ENCODE measurements at regions not wholly inside any gene's neighbourhood (a gene's known extent, or its start where the extent isn't known, plus 50 kb on each side); places are given as distances from the start of the nearest gene placed in this dataset.
"Not testable (repeated sequence)": the region's sequence is repeated elsewhere in the genome, so short reads cannot be mapped to it uniquely, and the experiment has no call there.

DNA sequence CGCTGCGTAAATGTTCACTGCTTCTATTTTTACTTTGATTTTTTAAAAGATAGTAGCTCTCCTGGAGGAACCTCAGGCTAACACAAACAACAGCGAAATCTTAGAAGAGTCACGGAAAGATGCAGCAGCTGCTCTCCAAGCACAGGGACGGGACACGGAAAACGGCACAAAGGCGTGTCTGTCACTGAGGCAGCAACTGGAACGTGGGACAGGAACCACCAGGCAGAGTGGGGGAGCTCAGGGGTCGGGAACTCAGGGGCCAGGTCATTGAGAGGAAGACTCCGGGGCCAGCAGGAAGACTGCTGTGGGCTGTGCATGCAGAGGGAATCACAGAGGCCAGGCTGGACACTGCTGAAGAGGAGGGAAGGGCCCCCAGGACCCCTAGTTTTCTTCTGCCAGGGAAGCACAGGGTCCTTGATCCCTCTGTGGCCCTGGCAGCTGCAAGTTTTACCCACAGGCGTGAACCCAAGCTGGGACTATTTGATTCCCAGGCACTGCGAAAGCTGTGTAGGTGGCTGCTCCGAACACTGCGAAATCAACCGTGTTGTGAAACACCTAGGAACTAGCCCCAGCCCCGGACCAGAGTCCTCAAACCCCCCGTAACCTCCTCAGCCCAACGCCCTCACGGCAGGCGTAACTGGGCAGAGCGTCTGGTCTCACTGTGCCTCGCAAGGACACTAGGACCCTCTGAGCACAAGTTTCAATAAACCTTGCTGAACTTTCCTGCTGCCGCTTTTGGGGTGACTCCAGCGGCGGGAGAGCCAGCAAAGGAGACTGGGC lies 263.0 kb downstream of the EIPR1 start:
- no peak for DNase-seq

DNA sequence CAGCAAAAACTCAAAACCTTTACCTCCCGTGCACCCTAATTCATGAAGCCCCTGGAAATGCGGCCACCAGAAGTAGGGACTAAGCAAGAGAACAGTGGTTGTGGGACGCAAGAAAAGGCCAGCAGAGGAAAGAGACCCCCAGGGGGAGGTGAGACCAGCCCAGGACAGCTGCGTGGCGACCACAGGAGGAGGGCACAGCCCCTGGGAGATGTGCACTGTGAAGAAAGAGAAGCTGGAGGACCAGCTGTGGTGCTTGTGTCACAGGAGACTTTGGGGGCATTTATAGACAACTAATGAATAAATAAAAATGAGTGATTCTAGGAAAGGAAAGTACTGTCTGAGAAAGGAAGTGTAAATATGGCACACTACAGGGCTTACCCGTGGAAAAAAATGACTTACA lies 263.8 kb downstream of the EIPR1 start:
- DNase-seq, result no peak

DNA sequence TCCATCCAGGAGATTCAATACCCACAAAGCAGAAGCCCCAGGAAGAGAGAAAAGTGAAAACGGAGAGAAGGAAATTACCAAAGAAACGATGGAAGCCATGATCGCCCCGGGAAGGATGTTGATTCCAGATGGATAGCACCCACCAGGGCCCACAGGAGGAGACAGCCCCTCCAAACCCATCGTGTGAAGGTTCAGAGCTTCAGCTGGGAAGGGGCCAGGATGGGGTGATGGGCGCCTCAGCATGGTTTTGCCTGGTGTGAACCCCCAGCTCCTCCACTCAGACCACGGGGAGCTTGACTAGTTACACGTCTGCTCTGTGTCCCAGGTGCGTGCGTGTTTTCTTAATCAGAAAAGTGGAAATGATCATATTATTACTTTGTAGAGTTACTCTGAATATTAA lies 264.5 kb downstream of the EIPR1 start:
- DNase-seq, result no peak

DNA sequence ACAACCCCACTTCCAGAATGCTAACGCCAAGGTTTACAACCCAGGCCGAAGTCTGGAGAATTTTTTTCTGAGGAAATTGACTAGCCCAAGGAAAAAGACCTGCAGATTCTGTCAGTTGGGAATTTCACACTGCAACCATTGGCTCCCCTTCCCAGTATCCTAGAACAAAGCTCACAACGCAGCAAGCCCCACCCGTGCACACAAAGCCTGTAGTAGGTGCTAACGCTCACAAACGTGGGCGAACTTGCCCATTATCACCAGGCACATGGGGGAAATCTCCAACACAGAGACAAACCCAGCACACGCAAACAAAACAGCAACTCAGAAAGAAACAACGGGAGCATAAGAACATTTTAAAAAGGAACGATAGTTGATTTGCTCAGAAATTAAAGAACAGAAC lies 265.1 kb downstream of the EIPR1 start:
- no peak for DNase-seq

DNA sequence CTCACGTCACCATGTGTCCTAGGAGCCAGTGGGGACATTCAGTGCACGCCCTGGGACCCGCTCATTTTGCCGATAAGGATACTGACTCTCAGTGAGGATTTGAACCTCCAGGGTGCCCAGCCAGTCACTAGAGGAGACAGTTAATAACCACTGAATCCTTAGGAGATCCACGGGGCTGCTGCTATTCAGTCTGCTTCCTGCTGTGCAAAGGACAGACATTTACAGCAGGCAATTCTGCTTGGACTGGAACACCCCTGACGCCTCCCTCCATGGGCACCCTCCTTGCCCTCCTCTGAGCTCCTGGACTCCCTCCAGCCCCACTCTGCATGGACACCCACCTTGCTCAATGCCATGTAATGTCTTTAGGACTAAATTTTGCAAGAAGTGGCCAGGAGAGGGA lies 265.5 kb downstream of the EIPR1 start:
- no peak for DNase-seq

DNA sequence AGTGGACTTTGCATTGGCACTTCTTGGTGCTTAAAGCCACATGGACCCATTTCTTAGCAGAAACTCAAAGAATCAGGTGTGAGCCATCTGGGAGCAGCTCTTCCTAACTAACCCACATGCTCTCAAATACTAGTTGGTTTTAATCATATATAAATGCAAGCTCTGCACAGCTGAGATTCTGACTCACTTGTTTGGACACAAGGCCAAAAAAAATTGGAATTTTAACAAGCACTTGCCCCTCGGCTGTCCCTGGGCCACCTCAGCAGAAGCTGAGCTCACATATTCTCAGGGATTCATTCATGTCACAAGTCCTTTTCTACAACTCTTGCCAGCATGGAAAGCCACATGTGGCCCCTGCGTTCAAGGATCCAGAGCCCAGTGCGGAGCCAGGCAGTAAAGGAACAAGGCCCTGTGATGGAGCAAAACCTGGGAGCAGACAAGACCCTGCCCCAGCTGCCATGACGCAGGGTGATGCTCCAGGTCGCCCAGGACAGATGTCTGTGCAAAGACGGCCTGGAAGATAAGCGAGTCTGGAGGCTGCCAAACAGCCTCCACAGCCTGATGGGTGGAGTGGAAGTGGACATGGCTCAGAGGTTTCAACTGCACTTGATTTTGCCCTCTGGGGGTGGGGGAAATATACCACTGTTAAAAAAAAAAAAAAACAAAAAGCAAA lies 266.5 kb downstream of the EIPR1 start:
- no peak for DNase-seq

DNA sequence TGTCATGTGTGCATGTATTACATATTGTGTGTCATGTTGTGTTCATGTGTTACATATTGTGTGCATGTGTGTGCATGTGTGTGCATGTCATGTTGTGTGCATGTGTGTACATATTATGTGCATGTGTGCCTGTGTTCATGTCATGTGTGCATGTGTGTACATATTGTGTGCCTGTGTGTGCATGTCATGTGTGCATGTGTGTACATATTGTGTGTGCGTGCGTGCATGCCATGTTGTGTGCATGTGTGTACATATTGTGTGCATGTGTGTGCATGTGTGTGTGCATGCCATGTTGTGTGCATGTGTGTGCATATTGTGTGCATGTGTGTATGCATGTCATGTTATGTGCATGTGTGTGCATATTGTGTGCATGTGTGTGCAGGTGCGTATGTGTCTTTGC lies 267.1 kb downstream of the EIPR1 start:
- DNase-seq, result no peak

DNA sequence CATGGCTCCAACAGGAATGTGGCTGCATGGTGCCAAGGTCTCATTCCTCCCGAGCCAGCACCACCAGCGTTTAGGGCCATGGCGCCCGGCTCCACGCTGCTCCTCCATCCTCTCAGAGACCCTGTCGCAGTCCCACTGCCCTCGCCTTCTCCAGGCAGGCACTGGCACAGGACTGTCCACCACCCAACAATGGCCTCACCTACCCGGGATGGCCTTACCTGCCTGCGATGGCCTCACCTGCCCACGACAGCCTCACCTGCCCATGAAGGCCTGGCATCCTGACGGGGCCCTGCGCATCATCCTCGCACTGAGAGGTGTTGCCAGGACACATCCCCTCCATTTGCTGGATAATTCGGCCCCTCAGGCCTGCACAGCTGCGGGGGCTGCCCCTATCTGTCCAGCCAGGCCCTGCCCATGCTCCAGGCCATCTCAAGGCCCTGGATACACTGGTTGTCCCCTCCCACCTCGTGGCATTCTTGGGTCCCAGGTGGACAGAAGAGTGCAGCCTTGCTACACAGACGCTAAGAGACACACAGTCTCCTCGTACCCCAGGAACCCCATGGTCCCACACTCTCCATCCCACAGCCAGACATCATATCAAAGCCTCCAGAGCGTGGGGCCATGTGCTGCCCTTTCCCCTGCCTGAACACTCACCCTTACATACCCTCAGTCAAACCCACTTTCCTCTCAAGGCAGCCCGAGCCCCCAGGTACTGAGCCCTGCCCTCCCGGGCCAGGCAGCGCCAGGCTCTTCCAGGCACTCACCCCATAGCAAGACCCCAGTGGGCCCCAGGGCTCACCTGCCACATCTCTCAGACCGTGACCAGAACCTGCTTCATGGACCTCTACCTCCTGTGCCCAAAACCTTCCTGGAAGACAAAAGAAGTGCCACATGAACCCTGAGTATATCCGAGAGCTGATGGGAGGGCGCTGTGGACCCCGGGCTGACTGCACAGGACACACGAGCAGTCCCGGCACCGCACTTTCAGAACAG lies 268.6 kb downstream of the EIPR1 start:
- no peak for DNase-seq

DNA sequence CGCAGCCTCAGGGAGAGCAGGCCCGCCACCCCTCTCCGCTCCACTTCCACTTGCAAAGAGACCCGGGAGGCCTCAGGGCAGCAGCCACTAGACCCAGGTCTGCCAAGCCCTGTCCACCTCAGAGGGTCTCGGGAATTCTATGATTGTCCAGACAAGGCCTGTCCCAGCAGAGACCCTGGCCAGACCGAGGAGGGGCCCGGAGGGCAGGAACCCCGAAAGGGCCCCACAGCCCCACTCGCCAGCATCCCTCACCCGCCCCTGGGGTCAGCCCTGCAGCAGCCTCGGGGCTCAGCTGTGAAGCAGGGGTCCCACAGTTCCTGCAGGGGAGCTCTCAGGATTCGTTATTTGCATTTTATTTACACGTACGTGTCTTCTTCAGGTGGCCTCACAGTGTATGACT lies 269.5 kb downstream of the EIPR1 start:
- DNase-seq, result no peak

DNA sequence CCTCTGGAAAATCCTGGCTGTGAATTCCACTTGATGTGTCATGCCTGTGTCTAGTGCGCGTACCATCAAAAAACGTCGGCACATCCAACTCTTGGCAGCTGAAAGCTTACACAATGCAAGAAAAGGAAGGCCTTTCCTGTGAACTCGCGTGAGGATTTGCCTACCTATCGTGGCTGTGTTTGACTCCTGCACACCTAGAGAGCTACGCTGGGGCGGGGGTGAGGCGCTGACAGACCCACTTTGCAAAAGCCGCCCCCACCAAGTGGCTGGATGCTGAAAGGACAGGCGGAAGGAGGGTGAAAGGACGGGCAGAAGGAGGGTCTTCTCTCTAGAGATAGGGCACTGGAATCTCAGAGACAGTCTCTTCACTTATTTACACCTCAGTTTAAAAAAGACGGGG lies 270.1 kb downstream of the EIPR1 start:
- DNase-seq, result no peak

DNA sequence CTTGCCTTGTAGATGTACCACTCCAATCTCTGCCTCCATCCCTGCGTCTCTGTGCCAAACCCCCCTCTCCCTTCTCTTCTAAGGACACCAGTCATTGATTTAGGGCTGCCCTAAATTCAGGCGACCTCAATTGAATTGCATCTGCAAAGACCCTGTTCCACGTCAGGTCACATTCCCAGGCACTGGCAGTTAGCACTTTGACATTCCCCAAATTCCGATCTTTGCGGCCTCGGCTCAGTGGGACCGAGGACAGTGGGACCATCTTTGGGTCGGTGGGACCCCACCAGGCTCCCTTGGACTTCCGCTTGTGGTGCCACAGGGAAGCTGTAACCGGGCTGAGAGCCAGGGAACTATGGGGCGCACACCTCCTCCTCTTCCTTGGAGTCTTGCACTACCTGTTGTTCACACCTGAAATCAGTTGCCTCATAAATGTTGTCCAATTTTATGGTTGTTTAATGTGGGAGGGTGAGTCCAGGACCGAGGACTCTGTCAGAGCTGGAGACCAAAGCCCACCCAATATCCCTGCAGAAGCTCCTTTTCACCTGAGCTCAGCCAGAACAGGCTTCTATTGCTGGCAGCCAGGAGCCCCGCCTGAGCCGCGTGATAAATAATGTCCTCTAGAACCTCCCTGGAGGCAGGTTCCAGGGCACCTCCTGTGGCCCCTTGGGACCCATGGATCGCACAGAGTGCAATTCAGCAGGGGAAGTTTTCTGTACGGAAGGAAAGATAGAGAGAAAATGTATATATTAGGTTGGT lies 271.6 kb downstream of the EIPR1 start:
- DNase-seq, result no peak

DNA sequence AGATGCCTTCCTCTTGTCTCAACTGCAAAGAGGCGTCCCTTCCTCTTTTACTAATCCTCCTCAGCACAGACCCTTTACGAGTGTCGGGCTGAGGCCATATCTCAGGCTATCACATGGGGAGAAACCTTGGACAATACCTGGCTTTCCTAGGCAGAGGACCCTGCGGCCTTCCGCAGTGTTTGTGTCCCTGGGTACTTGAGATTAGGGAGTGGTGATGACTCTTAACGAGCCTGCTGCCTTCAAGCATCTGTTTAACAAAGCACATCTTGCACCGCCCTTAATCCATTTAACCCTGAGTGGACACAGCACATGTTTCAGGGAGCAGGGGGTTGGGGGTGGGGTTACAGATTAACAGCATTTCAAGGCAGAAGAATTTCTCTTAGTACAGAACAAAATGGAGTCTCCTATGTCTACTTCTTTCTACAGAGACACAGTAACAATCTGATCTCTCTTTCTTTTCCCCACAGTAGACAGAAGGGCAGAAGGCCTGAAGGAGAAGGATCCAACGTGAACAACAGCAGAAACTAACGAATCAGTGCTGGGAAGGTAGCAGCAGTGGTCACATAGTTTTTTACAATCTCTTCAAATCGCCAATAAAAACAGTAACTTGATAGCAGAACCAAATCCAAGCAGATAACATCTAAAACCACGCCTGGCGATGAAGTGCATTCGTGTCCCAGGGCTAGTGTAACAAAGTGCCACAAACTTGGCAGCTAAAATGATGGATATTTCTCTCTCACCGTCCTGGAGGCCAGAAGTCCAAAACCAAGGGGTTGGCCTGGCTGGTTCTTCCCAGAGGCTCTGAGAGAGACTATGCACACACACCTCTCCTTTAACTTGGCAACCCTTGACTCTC lies 272.4 kb downstream of the EIPR1 start:
- not testable (repeated sequence) for DNase-seq

DNA sequence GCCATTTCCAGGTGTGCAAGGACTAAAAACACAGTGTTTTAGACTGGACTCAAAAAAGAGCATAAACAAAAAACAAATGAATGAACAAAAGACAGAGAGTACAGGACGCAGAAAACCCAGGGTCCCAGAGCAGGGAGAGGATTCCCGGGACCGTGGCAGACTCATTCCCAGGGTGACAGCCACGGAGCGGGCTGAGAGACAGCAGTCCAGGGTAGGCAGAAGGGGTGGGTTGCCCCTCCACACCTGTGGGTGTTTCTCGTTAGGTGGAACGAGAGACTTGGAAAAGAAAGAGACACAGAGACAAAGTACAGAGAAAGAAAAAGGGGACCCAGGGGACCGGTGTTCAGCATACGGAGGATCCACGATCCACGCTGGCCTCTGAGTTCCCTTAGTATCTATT lies 273.4 kb downstream of the EIPR1 start:
- no peak for DNase-seq

DNA sequence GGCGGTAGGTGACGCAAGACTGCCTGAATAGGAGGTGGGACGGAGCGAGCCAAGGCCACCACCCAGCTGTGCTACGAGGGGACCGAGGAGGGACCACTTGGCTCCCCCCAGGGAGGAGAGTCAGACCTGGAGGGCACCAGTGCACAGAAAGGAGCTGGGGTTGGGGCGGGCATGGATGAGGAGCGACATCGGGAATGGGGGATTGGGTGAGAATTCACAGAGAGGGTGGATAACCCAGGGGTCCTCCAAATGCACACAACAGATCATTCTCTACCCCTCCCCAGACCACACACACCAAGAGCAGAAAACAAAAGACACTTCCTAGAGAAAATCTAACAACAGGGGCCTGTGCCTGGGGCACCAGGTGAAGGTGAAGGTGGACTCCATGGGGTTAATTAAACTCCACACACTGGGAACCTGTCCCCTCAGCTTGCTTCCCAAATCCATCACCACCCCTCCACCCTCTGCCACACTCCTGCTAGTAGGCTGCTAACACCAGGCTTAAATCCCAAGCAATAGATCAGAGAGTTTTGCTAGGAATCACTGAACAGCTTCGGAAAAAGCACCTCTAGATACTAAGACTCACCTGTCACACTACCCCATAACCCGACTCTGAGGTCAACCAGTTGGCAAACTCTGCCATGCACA lies 274.6 kb downstream of the EIPR1 start:
- DNase-seq, result no peak

DNA sequence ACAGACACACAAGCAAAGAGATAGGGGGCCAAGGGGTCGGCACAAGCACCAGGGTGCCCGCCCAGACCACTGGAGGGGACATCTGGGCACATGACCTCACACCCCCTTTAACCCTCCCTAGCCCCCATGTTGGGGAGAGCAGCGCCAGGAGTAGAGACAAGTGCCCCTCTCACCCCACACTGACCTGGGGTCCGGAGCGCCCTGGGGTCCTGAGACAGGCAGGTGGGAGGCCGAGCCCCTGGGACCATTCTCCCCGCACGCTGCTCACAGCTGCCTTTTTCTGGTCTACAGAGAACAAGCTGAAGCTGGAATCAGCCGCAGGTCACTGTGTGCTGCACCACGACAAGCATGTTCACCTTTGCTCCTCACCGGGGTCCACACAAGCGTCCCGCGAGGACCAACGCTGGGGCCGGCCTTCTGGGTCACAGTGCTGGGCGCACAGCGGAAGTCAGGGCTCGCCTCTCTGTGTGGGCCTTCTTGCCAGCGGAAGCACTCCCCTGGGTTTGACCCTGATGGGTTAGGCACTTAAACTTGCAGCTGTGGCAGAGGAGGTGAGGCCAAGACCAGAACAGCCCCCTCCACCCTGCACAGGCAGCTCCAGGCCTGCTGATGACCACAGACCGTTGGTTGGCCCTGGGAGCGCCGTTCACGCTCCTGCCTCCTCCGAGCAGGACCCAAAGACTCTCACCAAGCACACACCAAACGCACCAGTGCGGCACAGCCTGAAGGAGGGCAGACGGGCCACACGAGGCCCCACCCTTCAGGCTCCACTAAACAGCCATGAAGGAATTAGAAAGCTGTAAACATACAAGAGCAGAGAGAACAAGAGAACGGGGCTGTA lies 275.3 kb downstream of the EIPR1 start:
- DNase-seq, result no peak

DNA sequence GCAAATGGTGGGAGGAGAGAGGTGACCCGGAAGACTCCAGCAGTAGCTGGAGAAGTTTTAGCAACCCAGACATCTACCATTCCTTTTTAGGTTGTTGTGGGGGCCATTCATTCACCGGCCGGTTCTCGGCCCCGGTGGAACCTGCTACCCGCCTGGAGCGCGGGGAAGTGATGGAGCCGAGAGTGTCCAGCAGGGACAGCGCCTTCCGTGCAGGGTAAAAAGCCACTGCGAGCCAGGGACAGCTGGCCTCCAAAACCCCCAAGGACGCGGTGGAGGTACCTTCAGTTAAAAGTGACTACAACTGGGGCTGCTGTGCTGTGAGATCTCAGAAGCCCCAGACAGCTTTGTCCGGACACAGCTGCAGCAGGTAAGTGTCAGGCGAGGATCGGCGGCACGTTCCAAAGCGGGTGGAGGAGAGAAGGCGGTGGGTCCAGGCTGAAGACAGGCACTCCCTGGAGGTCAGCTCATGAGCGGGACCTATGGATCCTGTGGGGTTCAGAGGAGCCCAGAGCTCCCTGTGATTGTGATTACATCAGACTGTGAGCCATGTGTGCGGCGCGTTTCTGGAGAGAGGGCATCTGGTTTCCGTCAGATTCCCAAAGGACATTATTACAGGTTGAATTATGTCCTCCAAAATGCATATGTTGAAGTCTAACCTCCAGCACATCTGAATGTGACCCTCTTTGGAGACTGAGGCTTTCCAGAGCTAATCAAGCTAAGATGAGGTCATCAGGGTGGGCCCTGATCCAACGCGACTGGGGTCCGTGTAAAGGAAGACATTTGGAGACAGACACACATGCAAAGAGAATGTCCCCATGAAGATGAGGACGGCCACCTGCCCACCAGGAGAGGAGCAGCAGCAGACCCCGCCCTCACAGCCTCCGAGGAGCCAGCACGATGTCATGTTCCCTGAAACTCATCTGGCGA lies 276.3 kb downstream of the EIPR1 start:
- DNase-seq, result no peak

DNA sequence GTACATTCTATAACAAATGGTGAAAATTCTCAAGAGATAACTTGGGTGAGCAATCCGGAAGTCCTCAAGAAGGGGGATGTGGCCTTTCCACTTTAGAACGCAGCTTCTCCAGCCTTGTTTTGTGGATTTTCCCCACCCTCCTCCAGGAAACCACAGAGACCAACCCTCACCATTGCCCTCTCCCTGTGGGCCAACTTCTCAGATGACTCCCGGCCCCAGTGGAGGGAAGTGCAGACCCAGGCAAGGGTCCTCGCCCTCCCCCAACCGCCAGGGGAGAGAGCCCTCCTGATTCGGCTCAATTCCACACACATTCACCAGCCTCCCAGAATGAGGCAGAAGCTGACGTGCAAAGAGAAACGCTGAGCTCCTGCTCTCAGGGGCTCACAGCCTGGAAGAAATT lies 277.2 kb downstream of the EIPR1 start:
- DNase-seq, result no peak

DNA sequence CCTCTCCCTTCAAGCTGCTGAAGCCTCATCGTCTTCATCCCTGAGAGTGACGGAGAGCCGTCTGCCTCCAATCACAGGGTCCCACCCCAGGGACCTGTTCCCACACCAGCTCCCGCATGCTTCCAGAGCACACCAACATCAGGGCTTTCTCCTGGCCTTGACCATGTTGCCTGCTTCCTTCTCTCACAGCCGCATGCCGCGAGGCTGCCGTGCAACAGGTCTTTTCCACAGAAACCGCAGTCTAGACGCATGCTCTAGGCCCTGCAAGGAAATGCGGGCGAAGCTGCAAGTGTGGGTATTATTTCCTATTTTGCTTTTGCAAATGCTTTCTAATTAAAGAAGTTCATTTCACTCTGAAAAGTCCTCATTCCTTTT lies 277.8 kb downstream of the EIPR1 start:
- DNase-seq, result no peak
